Activated gamma-delta T cell treated with anti-CD3 and anti-CD28 coated beads, Interleukin-2, amount 50 U/mL, for 16 hours (primary cell): ENCODE measurements at regions not wholly inside any gene's neighbourhood (a gene's known extent, or its start where the extent isn't known, plus 50 kb on each side); places are given as distances from the start of the nearest gene placed in this dataset.
"Not testable (repeated sequence)": the region's sequence is repeated elsewhere in the genome, so short reads cannot be mapped to it uniquely, and the experiment has no call there.

Source experiments
- DNase-seq: peaks from one replicate; pipeline ENCODE4 v3.0.0-alpha.2; 2020; ENCODE audit warnings: low read depth

- DNase-seq = no peak
These were observed 91.2 kb upstream of the ERCC6L2 start for GRCh38 chr9:95784318-95784717.

GRCh38 chr9:95783426-95783975 is 92.0 kb upstream of the ERCC6L2 start:
- no peak for DNase-seq

DNA sequence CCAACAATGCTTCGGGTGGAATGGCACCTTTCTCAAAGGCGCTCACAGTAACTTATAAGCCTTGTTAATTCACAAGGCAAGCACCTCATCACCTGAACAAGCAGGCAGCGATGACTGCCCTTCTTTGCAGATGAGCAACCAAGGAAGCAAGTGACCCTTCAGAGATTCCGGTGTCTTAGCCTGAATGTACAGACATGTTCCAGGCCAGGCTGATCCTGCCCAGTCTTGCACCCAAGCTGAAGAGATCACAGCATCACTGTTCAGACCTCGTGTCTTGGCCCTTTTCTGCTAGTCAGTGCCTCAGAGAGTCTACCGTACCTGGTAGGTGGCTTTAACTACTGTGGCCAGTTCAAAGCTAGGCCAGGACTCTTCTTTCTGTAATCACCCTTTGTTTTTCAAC is 94.7 kb upstream of the ERCC6L2 start:
- DNase-seq = no peak

DNA sequence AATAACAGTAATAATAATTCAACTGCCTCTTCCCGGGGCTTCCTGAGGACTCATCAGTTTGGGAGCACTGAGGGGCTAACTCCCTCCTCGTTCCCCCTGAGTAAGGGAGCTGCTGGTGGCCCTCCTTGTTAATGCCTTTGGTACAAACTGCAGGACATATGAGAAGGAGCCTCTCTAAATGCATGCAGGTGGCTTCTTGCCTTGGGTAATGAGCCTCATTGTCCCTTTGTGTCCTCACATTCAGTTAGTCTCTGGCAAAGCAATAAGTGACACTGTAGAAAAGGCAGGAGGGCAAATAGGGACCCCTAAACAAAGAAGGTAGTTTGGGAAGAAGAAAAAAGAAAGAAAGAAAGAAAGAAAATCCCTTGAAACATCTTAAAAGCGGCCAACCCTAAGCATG is 95.4 kb upstream of the ERCC6L2 start:
- no peak for DNase-seq

- not testable (repeated sequence) for DNase-seq
These were observed 95.9 kb upstream of the ERCC6L2 start for GRCh38 chr9:95779597-95779996.

GRCh38 chr9:95778957-95779356 is 96.5 kb upstream of the ERCC6L2 start:
- no peak for DNase-seq

- DNase-seq = no peak
These were observed 98.4 kb upstream of the ERCC6L2 start for GRCh38 chr9:95777136-95777535.

- no peak for DNase-seq
These were observed 99.3 kb upstream of the ERCC6L2 start for GRCh38 chr9:95776176-95776575.

GRCh38 chr9:95775191-95775590 is 100.3 kb upstream of the ERCC6L2 start:
- DNase-seq = no peak

- no peak for DNase-seq
These were observed 102.5 kb upstream of the ERCC6L2 start for GRCh38 chr9:95773053-95773418.

DNA sequence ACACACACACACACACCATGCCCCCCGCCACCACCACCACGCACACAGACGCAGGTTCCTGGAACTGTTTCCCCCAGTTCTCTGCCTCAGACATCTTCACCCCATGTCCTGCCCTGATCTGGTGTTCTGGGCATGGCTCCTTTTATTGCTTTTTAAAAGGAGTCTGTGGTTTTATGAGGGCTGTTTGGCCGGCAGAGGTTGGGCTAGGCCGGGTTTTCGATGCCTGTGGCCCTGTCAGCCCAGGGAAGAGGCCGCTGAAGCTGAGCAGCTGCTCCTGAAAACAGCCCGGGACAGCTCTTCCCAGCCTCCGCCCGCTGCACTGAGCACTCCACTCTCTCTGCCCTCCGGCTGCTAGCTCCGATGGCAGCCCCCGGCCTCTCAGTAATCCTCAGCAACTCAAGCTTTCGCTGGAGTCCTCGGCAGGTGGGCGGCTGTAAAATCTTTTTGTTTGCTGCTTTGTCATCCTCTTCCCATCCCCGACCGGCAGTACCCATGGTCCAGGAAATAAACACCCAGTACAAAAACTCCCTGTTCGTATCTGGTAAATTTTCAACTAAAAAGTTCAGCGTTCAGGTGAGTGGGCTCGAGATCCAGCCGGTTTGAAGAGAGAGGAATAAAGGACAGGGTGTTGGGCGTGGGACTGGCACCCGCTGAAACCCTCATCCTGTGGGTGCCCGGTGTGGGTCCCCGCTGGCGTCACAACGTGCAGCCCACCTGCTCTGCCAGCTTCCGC is 103.0 kb upstream of the ERCC6L2 start:
- DNase-seq = no peak

- no peak for DNase-seq
These were observed 103.8 kb upstream of the ERCC6L2 start for GRCh38 chr9:95771556-95772246.

DNA sequence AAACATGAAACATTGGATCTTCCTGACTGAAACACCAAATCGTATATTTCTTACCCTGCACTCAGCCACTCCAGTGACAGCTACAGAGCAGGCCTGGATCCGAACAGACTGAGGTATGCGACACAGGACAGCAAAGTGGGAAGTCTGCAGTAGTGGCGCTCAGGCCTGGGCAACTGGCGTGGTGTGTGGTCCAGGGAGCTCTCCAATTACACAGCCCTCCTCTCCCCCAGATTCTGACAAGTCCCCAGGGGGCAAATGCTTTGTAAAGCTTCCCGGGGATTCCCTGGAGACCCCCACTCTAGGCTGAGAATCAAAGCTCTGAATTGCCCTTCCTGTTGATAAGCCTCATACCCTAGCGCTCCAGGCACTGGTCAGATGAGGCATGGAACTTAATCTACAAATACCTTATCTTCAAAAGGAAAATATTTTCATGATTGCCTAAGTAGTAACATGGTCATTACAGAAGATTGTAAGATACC is 104.8 kb upstream of the ERCC6L2 start:
- DNase-seq = no peak

GRCh38 chr9:95769909-95770433 is 105.5 kb upstream of the ERCC6L2 start:
- DNase-seq = no peak

DNA sequence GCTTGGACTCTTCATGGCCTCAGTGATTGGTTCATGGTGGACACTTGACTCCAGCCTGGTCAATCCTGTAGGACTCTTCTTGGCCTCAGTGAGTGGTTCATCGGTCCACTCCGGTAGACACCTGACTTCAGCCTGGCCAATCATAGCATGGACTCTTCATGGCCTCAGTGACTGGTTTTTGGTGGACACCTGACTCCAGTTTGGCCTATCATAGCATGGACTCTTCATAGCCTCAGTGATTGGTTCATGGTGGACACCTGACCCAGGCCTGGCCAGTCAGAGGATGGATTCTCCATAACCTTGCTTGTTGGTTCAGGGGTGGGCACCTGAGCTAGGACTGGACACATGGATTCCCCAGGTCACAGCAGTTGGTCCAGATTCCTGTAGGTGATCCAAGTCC is 106.0 kb upstream of the ERCC6L2 start:
- DNase-seq = no peak

DNA sequence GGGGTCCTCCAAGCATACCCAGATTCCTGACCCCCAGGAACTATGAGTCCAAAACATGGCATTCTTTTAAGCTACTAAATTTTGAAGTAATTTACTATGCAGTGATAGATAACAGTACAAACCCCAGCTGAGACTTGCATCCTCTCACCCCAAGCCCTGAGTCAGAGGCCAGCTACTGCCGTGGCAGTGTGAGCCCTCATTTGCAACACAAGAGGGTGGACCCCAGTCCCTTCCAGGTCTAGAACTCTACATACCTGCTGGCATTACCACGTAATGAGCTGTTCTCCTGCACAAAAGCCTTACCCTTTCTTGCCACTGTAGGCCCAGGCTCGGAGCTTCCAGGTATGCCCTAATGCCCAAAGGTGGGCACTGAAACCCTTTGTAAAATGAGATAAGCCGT is 108.6 kb upstream of the ERCC6L2 start:
- DNase-seq = no peak

- no peak for DNase-seq
These were observed 110.8 kb upstream of the ERCC6L2 start for GRCh38 chr9:95764533-95765319.

DNA sequence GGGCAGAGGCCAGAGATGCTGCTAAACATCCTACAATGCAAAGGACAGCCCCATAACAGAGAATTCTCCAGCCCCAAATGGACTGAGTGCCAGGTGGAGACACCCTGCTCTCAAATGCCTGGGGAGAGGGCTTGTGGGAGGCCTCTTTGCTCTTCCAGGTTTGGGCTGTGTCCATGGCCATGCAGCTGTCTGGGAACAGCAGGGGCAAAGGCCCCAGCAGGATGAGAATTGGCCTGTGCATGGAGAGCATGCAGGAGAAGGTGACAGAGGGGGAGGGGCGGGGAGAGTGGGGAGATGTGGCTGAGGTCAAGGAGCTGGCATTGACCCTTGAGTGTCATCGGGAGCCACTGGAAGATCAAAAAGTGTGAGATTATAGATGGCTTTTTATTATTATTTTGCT is 111.5 kb upstream of the ERCC6L2 start:
- no peak for DNase-seq

DNA sequence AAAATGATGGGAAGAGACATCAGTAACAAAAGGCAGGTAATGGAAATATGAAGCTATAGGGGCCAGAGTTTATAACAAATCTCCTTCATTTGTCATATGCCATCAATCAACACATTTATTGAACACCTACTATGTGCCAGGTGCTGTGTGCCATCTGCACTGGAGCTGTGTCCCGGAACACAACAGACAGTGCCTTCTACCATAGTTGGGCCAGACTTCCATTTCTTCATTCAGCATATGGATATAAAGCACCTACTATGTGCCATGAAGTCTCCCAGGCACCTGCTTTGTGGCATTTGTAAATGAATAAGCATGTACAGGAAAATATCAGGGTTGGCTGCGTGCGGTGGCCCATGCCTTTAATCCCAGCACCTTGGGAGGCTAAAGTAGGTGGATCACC is 112.5 kb upstream of the ERCC6L2 start:
- no peak for DNase-seq

GRCh38 chr9:95762322-95762721 is 113.2 kb upstream of the ERCC6L2 start:
- DNase-seq = no peak

GRCh38 chr9:95760791-95761190 is 114.7 kb upstream of the ERCC6L2 start:
- DNase-seq = no peak

DNA sequence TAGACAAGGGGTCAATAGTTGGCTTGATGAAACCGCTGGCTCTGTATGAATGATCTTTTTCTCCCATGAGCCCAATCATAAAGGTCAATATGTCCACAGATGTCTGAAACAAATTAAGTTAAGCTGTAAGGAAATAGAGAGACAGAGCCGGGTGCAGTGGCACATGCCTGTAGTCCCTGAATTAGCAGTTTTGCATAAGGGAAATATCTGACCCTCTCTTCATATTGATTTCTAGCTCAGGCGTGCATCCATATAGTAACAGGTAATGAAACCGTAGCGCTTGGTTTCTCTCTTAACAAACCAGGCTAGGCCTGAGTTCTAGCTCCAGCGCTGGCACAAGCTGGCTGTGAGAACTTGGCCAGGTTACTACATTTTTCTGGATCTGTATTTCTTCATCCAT is 118.1 kb upstream of the ERCC6L2 start:
- DNase-seq = no peak
